HepG2 (cell line): ENCODE measurements at regions not wholly inside any gene's neighbourhood (a gene's known extent, or its start where the extent isn't known, plus 50 kb on each side); places are given as distances from the start of the nearest gene placed in this dataset.

ENCODE experiments used
- ATAC-seq: fragments of 200-7000 bp; cut with Tn5 transposase; 3 replicates; pipeline ENCODE4 v1.9.1; 2020; ENCODE audit warnings: mild to moderate bottlenecking, moderate library complexity
- BruUV-seq: library from RNA; stranded (reverse); fragments of 400-500 nt; replicated peaks from 2 replicates; lab custom pipeline; 2021; lab: Mats Ljungman, UMichigan
- CTCF ChIA-PET: fragments of 300-600 bp; formaldehyde crosslinking; extraction: SDS; loops from one replicate; lab custom pipeline; 2021; ENCODE audit warnings: low total read pairs, inconsistent platforms, low intra/inter-chr PET ratio; lab: Yijun Ruan, JAX
- POLR2A ChIA-PET: fragments of 350-600 bp; sonication (Branson Sonifier 250); formaldehyde crosslinking; loops from one replicate; lab custom pipeline; 2020; ENCODE audit warnings: antibody characterized with exemption, inconsistent platforms; lab: Yijun Ruan, JAX
- DNase-seq: peaks from one replicate; pipeline ENCODE4 v3.0.0-alpha.2; 2015; ENCODE audit warnings: low spot score
- FAIRE-seq: peaks from 3 replicates; lab custom pipeline; 2011; peaks lifted over from hg19 to GRCh38; lab: Jason Lieb, UNC
- H2AFZ ChIP-seq: one replicate; pipeline ENCODE4 v1.6.1; 2011; ENCODE audit warnings: low read length, inconsistent platforms
- H3K27ac ChIP-seq: fragments of 300-600 bp; 3 replicates; pipeline ENCODE4 v1.8.0; 2011; ENCODE audit warnings: mixed run types, mild to moderate bottlenecking, mixed read lengths, low read length, inconsistent platforms; ENCODE audit not compliant: insufficient read depth; ENCODE audit errors: extremely low read length
- H3K27me3 ChIP-seq, 2 experiments: fragments of 200-600 bp in 1 of 2; 2 replicates in 1 of 2; 3 replicates in 1 of 2; pipeline versions ENCODE4 v1.6.0 to v1.8.0; 2011; ENCODE audit warnings: low read length in 2 of 2, mild to moderate bottlenecking in 2 of 2, moderate library complexity in 2 of 2, inconsistent platforms in 1 of 2; ENCODE audit not compliant: insufficient read depth in 2 of 2, control insufficient read depth in 1 of 2
- H3K36me3 ChIP-seq, 2 experiments: fragments of 200-600 bp in 1 of 2; replicated peaks in 1 of 2; 2 replicates in 1 of 2; 3 replicates in 1 of 2; pipeline versions ENCODE4 v1.5.1 to v1.8.0; 2011; ENCODE audit warnings: low read length in 2 of 2, inconsistent platforms in 1 of 2; ENCODE audit not compliant: insufficient read depth in 2 of 2, control insufficient read depth in 1 of 2
- H3K4me1 ChIP-seq: 2 replicates; pipeline ENCODE4 v1.5.1; 2012; ENCODE audit warnings: low read length, inconsistent platforms; ENCODE audit not compliant: insufficient read depth
- H3K4me2 ChIP-seq: 2 replicates; pipeline ENCODE4 v1.6.0; 2011; ENCODE audit warnings: low read depth, low read length, inconsistent platforms
- H3K4me3 ChIP-seq, 3 experiments: fragments of 200-600 bp in 1 of 3; sonication (generic), shearing (Covaris generic) in 1 of 3; replicated peaks in 1 of 3; 2 replicates each; pipeline ENCODE4 v1.5.1; 2011 to 2016; ENCODE audit warnings: low read length in 3 of 3, inconsistent platforms in 2 of 3, low read depth in 2 of 3, mild to moderate bottlenecking in 2 of 3, control low read depth in 1 of 3, mixed read lengths in 1 of 3; ENCODE audit not compliant: insufficient read depth in 1 of 3
- H3K79me2 ChIP-seq: one replicate; pipeline ENCODE4 v1.6.1; 2011; ENCODE audit warnings: low read length, inconsistent platforms; ENCODE audit not compliant: insufficient read depth
- H3K9ac ChIP-seq: 2 replicates; pipeline ENCODE4 v1.6.0; 2011; ENCODE audit warnings: mild to moderate bottlenecking, low read depth, low read length, inconsistent platforms; ENCODE audit not compliant: insufficient read depth
- H3K9me3 ChIP-seq: 2 replicates; pipeline ENCODE4 v1.5.1; 2012; ENCODE audit warnings: mild to moderate bottlenecking, low read length
- H4K20me1 ChIP-seq: 2 replicates; pipeline ENCODE4 v1.6.0; 2011; ENCODE audit warnings: inconsistent platforms, mild to moderate bottlenecking, low read length, moderate library complexity; ENCODE audit not compliant: insufficient read depth
- BCL3 ChIP-seq: sonication (generic); formaldehyde crosslinking; IDR thresholded peaks from 2 replicates; pipeline ENCODE4 v1.5.1; 2020; ENCODE audit warnings: mild to moderate bottlenecking, missing genetic modification reagents, moderate library complexity
- FOSL1 ChIP-seq: sonication (generic); formaldehyde crosslinking; IDR thresholded peaks from 2 replicates; pipeline ENCODE4 v1.9.0; 2021; ENCODE audit warnings: missing genetic modification reagents, borderline replicate concordance
- HIC2 ChIP-seq: sonication (generic); formaldehyde crosslinking; IDR thresholded peaks from 2 replicates; pipeline ENCODE4 v1.9.0; 2022; ENCODE audit warnings: low read depth, missing genetic modification reagents
- KDM5B ChIP-seq: sonication (generic); formaldehyde crosslinking; IDR thresholded peaks from 2 replicates; pipeline ENCODE4 v1.4.0; 2020; ENCODE audit warnings: missing genetic modification reagents, mild to moderate bottlenecking, borderline replicate concordance
- NCOR1 ChIP-seq: fragments of 200-600 bp; sonication (generic); IDR thresholded peaks from 2 replicates; pipeline ENCODE4 v1.7.0; 2017; ENCODE audit warnings: antibody characterized with exemption, low read length, borderline replicate concordance
- SNRNP70 ChIP-seq: fragments of 200-400 bp; formaldehyde crosslinking; IDR thresholded peaks from 2 replicates; pipeline ENCODE4 v1.6.1; 2017; ENCODE audit warnings: mild to moderate bottlenecking, low read depth, low read length, moderate library complexity
- SOX5 ChIP-seq: IDR thresholded peaks from 2 replicates; pipeline ENCODE4 v1.6.1; 2016; ENCODE audit warnings: borderline replicate concordance
- SRSF4 ChIP-seq: fragments of 200-400 bp; formaldehyde crosslinking; IDR thresholded peaks from one replicate; pipeline ENCODE4 v1.6.1; 2018; ENCODE audit warnings: mild to moderate bottlenecking, low read depth, low read length, moderate library complexity; ENCODE audit not compliant: poor library complexity, severe bottlenecking
- TMF1 ChIP-seq: sonication (generic); formaldehyde crosslinking; IDR thresholded peaks from 2 replicates; pipeline ENCODE4 v1.8.1; 2022; ENCODE audit warnings: low read depth, missing genetic modification reagents
- ZBTB7A ChIP-seq: sonication (generic); formaldehyde crosslinking; IDR thresholded peaks from 2 replicates; pipeline ENCODE4 v1.8.0; 2022; ENCODE audit warnings: mild to moderate bottlenecking, missing genetic modification reagents
- ZNF207 ChIP-seq: fragments of 450-650 bp; IDR thresholded peaks from 2 replicates; pipeline ENCODE4 v1.6.1; 2016; ENCODE audit warnings: antibody characterized with exemption, borderline replicate concordance
- ZNF260 ChIP-seq: sonication (generic); formaldehyde crosslinking; IDR thresholded peaks from 2 replicates; pipeline ENCODE4 v1.4.0; 2020; ENCODE audit warnings: missing genetic modification reagents, low read depth, mild to moderate bottlenecking, borderline replicate concordance
- ZNF720 ChIP-seq: sonication (generic); formaldehyde crosslinking; IDR thresholded peaks from 2 replicates; pipeline ENCODE4 v1.4.0; 2020; ENCODE audit warnings: missing genetic modification reagents
- ZSCAN31 ChIP-seq: sonication (generic); formaldehyde crosslinking; IDR thresholded peaks from 2 replicates; pipeline ENCODE4 v1.5.0; 2020; ENCODE audit warnings: low read depth, mild to moderate bottlenecking, missing genetic modification reagents
- WGBS: methylation state at CpG from one replicate; pipeline ENCODE4 v1.1.6; 2017; ENCODE audit warnings: low lambda C conversion rate; 5-methylcytosine and 5-hydroxymethylcytosine counted together
- in situ Hi-C: cut with HindIII; loops from 2 replicates; pipeline ENCODE4 v1.10.0; 2017; ENCODE audit warnings: low pct_unique_long_range_greater_than_20kb; ENCODE audit not compliant: extremely low pct_ligation_motif_present
- intact Hi-C: fragments of 100-400 bp; cut with micrococcal nuclease; formaldehyde crosslinking; loops from one replicate; pipeline ENCODE4 v1.10.0; 2022; ENCODE audit not compliant: unreplicated experiment
- TF ChIP-seq, protein P1 (sequence below): sonication (generic); formaldehyde crosslinking; IDR thresholded peaks from 2 replicates; pipeline ENCODE4 v1.9.0; 2022; ENCODE audit warnings: missing genetic modification reagents, mild to moderate bottlenecking, borderline replicate concordance

DNA sequence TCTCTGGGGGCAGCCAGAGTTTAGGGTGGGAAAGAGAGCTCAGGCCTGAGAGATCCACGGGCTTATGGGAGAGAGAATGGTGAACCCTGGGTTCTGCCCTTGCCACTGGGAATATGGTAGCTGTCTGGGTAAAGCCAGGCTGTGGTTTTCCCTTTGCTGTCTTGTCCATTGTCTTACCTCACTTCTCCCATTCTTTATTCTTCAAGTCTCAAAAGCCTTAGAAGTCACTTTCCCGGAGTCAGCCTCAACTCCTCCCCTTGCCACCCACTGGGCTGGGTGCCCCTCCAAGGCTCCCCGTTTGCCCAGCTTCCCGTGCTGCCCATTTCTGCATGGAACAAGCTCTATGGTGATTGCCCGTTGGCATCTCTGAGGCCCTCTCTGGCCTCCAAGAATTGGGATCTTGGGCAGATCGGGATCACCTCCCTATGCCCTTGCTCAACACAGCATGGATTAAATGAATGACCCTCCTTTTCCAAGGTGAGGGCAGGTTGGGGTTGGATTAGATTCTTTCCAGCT lies 228.2 kb downstream of the HAUS1 start:
- H4K20me1 ChIP-seq = no peaks in the 10 kb centered on the region
- H3K4me3 ChIP-seq = no peak overlapping the region
- H3K4me2 ChIP-seq = no peak overlapping the region
- no peaks in the 10 kb centered on the region for H3K79me2 ChIP-seq
- H3K36me3 ChIP-seq = no peaks in the 10 kb centered on the region
- no peak overlapping the region for H3K9ac ChIP-seq
- FAIRE-seq (no peak), DNase-seq (no peak), ATAC-seq (no peak)
- ChIA-PET POLR2A (no interaction called here), CTCF (no interaction called here)
- no peak overlapping the region for H3K27ac ChIP-seq
- H3K9me3 ChIP-seq = no peaks in the 10 kb centered on the region
- peaks cover 1 to 47% of the 10 kb centered on the region in 2 experiments; a peak in 4 of 5 replicates for H3K27me3 ChIP-seq
- TF ChIP-seq, protein P1, sequence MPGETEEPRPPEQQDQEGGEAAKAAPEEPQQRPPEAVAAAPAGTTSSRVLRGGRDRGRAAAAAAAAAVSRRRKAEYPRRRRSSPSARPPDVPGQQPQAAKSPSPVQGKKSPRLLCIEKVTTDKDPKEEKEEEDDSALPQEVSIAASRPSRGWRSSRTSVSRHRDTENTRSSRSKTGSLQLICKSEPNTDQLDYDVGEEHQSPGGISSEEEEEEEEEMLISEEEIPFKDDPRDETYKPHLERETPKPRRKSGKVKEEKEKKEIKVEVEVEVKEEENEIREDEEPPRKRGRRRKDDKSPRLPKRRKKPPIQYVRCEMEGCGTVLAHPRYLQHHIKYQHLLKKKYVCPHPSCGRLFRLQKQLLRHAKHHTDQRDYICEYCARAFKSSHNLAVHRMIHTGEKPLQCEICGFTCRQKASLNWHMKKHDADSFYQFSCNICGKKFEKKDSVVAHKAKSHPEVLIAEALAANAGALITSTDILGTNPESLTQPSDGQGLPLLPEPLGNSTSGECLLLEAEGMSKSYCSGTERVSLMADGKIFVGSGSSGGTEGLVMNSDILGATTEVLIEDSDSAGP (CRISPR knock-in tag) = no peak
- TF ChIP-seq SNRNP70 (no peak), ZNF260 (no peak), KDM5B (CRISPR knock-in tag) (no peak), BCL3 (CRISPR knock-in tag) (no peak), HIC2 (no peak), NCOR1 (no peak), SRSF4 (no peak), ZNF720 (CRISPR knock-in tag) (no peak), TMF1 (no peak), ZNF207 (no peak), SOX5 (CRISPR knock-in tag) (no peak), ZSCAN31 (CRISPR knock-in tag) (no peak), FOSL1 (CRISPR knock-in tag) (no peak), ZBTB7A (no peak)
- in situ Hi-C loops = no loop called here
- H3K4me1 ChIP-seq = 0 out of 2 replicates have a peak, but pooled peaks cover 5% of the 10 kb centered on the region
- no TSS peak for BruUV-seq
- intact Hi-C loops = no loop called here
- H2AFZ ChIP-seq = no peak overlapping the region
- WGBS = 8% methylated on average over 6 of the region's 6 CpGs
